MM.1S (cell line): ENCODE measurements at regions not wholly inside any gene's neighbourhood (a gene's known extent, or its start where the extent isn't known, plus 50 kb on each side); places are given as distances from the start of the nearest gene placed in this dataset.

Experiments
- DNase-seq: peaks from one replicate; pipeline ENCODE4 v3.0.0-alpha.2; 2015
- H2AFZ ChIP-seq: fragments of 300-600 bp; sonication (generic); 2 replicates; pipeline ENCODE4 v1.6.0; 2016; ENCODE audit warnings: antibody characterized with exemption, low read length
- H3F3A ChIP-seq: fragments of 300-600 bp; sonication (generic); 2 replicates; pipeline ENCODE4 v1.6.1; 2016; ENCODE audit warnings: mild to moderate bottlenecking, antibody characterized with exemption, low read length, moderate library complexity, mixed read lengths; ENCODE audit not compliant: insufficient read depth
- H3K27ac ChIP-seq: fragments of 300-600 bp; sonication (generic); 2 replicates; pipeline ENCODE4 v1.5.1; 2016; ENCODE audit warnings: mild to moderate bottlenecking, low read length
- H3K27me3 ChIP-seq: fragments of 300-600 bp; sonication (generic); replicated peaks from 2 replicates; pipeline ENCODE4 v1.6.0; 2016; ENCODE audit warnings: low read length; ENCODE audit not compliant: insufficient read depth
- H3K36me3 ChIP-seq: fragments of 300-600 bp; sonication (generic); replicated peaks from 2 replicates; pipeline ENCODE4 v1.6.1; 2016; ENCODE audit warnings: mild to moderate bottlenecking, low read length, mixed read lengths; ENCODE audit not compliant: insufficient read depth
- H3K4me1 ChIP-seq: fragments of 300-600 bp; sonication (generic); 2 replicates; pipeline ENCODE4 v1.6.1; 2016; ENCODE audit warnings: low read length, mixed read lengths
- H3K4me2 ChIP-seq: fragments of 300-600 bp; sonication (generic); 2 replicates; pipeline ENCODE4 v1.6.0; 2016; ENCODE audit warnings: low read depth, low read length
- H3K4me3 ChIP-seq: fragments of 300-600 bp; sonication (generic); 2 replicates; pipeline ENCODE4 v1.5.1; 2016; ENCODE audit warnings: low read length, mixed read lengths
- H3K79me2 ChIP-seq: fragments of 300-600 bp; sonication (generic); 2 replicates; pipeline ENCODE4 v1.6.1; 2016; ENCODE audit warnings: mixed run types, low read length, mixed read lengths
- H3K9ac ChIP-seq: fragments of 300-600 bp; sonication (generic); 2 replicates; pipeline ENCODE4 v1.6.1; 2016; ENCODE audit warnings: low read length, mixed read lengths
- H3K9me2 ChIP-seq: fragments of 300-600 bp; sonication (generic); replicated peaks from 2 replicates; pipeline ENCODE4 v1.6.1; 2016; ENCODE audit warnings: mild to moderate bottlenecking, low read length, mixed read lengths; ENCODE audit not compliant: insufficient read depth
- H3K9me3 ChIP-seq: fragments of 300-600 bp; sonication (generic); replicated peaks from 2 replicates; pipeline ENCODE4 v1.6.1; 2016; ENCODE audit warnings: mild to moderate bottlenecking, low read length, mixed read lengths; ENCODE audit not compliant: insufficient read depth
- H4K20me1 ChIP-seq: fragments of 300-600 bp; sonication (generic); 2 replicates; pipeline ENCODE4 v1.6.1; 2016; ENCODE audit warnings: mild to moderate bottlenecking, low read length, moderate library complexity, mixed read lengths; ENCODE audit not compliant: insufficient read depth
- EZH2 ChIP-seq: fragments of 300-600 bp; sonication (generic); optimal IDR thresholded peaks from 2 replicates; pipeline ENCODE3; 2017; ENCODE audit warnings: low read depth, mild to moderate bottlenecking, antibody characterized with exemption, low read length, mixed read lengths
- EZH2phosphoT487 ChIP-seq: fragments of 300-600 bp; sonication (generic); IDR thresholded peaks from 2 replicates; pipeline ENCODE4 v1.6.1; 2018; ENCODE audit warnings: antibody characterized with exemption, low read length
- TF ChIP-seq, protein P1 (sequence below): fragments of 300-600 bp; sonication (generic); IDR thresholded peaks from 2 replicates; pipeline ENCODE4 v1.5.1; 2016; ENCODE audit warnings: antibody characterized with exemption, low read length, mixed read lengths

DNA sequence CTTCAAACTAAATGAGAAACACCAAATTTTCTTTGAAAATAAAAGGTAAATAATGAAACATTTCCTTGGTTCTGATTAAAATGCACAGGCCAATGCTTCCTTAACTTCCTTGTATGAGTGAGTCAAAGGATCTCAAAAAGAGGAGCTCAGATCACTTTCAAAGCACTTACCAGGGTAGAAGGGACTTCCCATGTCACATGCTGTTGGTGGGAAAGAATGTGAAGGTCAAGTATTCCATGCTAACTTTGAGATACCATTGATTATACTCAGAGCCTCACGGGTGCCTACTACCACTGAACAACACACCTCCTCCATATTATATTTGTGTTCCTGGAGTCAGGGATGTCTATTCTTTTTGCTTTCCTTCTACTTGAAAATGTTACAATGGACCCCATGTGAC is 233.5 kb upstream of the KIAA1217 start:
- no peaks in the 10 kb centered on the region for H3K36me3 ChIP-seq
- TF ChIP-seq EZH2phosphoT487: no peak
- no peak for TF ChIP-seq EZH2
- TF ChIP-seq, protein P1, sequence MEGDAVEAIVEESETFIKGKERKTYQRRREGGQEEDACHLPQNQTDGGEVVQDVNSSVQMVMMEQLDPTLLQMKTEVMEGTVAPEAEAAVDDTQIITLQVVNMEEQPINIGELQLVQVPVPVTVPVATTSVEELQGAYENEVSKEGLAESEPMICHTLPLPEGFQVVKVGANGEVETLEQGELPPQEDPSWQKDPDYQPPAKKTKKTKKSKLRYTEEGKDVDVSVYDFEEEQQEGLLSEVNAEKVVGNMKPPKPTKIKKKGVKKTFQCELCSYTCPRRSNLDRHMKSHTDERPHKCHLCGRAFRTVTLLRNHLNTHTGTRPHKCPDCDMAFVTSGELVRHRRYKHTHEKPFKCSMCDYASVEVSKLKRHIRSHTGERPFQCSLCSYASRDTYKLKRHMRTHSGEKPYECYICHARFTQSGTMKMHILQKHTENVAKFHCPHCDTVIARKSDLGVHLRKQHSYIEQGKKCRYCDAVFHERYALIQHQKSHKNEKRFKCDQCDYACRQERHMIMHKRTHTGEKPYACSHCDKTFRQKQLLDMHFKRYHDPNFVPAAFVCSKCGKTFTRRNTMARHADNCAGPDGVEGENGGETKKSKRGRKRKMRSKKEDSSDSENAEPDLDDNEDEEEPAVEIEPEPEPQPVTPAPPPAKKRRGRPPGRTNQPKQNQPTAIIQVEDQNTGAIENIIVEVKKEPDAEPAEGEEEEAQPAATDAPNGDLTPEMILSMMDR: no peak

DNA sequence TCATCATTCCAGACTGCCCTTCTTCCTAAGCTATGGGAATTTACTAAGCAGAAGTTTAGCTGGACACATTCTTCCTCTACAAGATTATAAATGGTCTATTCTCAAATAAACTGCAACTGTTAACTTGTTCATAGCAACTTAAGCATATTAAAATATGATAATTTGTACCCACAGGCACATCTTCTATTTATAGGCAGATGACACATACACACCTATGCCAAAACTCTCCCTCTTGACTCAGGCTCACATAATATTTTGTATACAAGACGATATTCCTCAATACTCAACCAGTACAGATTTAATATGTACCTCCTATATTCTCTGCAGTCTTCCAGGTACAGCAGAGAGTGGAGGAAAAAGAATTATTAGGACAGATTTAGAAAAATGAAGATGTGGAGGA is 232.7 kb upstream of the KIAA1217 start:
- H3K9me3 ChIP-seq: no peaks in the 10 kb centered on the region
- no peak for DNase-seq
- no peak overlapping the region for H3K27ac ChIP-seq

More for the DNA sequence above, 233.5 kb upstream of the KIAA1217 start:
- Histone ChIP-seq H3K4me3 (no peak overlapping the region), H3K27ac (no peak overlapping the region), H3K4me2 (no peak overlapping the region), H3K9me3 (no peaks in the 10 kb centered on the region), H2AFZ (no peak overlapping the region), H3K79me2 (no peaks in the 10 kb centered on the region), H3K27me3 (no peaks in the 10 kb centered on the region), H4K20me1 (no peaks in the 10 kb centered on the region), H3K9ac (no peak overlapping the region), H3K4me1 (no peaks in the 10 kb centered on the region), H3F3A (no peaks in the 10 kb centered on the region), H3K9me2 (no peaks in the 10 kb centered on the region)
- no peak for DNase-seq

GRCh38 chr10:23978317-23978716 is 230.6 kb upstream of the KIAA1217 start:
- no peaks in the 10 kb centered on the region for H3K9me3 ChIP-seq

More for the DNA sequence above, 232.7 kb upstream of the KIAA1217 start:
- Histone ChIP-seq H3F3A (no peaks in the 10 kb centered on the region), H2AFZ (no peak overlapping the region), H3K79me2 (no peaks in the 10 kb centered on the region), H3K9ac (no peak overlapping the region), H3K36me3 (no peaks in the 10 kb centered on the region), H3K4me1 (no peaks in the 10 kb centered on the region), H3K9me2 (no peaks in the 10 kb centered on the region), H3K4me3 (no peak overlapping the region), H4K20me1 (no peaks in the 10 kb centered on the region), H3K27me3 (no peaks in the 10 kb centered on the region), H3K4me2 (no peak overlapping the region)
- TF ChIP-seq EZH2phosphoT487 (no peak), EZH2 (no peak)
- TF ChIP-seq, protein P1: no peak

More at GRCh38 chr10:23978317-23978716, 230.6 kb upstream of the KIAA1217 start:
- no peak for DNase-seq
- TF ChIP-seq EZH2 (no peak), EZH2phosphoT487 (no peak)
- TF ChIP-seq, protein P1: no peak
- Histone ChIP-seq H3K27me3 (no peaks in the 10 kb centered on the region), H3K4me3 (no peak overlapping the region), H3K9me2 (no peaks in the 10 kb centered on the region), H3K4me2 (no peak overlapping the region), H4K20me1 (no peaks in the 10 kb centered on the region), H3K9ac (no peak overlapping the region), H3K4me1 (no peaks in the 10 kb centered on the region), H3K27ac (no peak overlapping the region), H2AFZ (no peak overlapping the region), H3K79me2 (no peaks in the 10 kb centered on the region), H3K36me3 (no peaks in the 10 kb centered on the region), H3F3A (no peaks in the 10 kb centered on the region)
